ENCODE measurements at regions not wholly inside any gene's neighbourhood (a gene's known extent, or its start where the extent isn't known, plus 50 kb on each side); places are given as distances from the start of the nearest gene placed in this dataset.

- POLR2A ChIA-PET: interaction anchor here (1.0 kb wide), 1 partner anchor 58 kb away, joined by 3 read pairs; no protein-coding TSS in a partner anchor
- CTCF ChIA-PET: interaction anchor here (0.8 to 4.1 kb wide), 3 partner anchors 8 to 111 kb away, joined by 3 to 17 read pairs (median 6); no protein-coding TSS in a partner anchor
- TF ChIP-seq TFCP2L1 (CRISPR knock-in tag; IDR thresholded peaks at IDR 0.05) (no peak), FOSL2 (IDR thresholded peaks at IDR 0.05) (peak; percentile 87), FOSL2 (CRISPR knock-in tag; IDR thresholded peaks at IDR 0.05) (peak; percentile 86), RAD21 (conservative IDR thresholded peaks at IDR 0.05 in 1 of 2, IDR thresholded peaks at IDR 0.05 in 1 of 2) (peak in 1 of 2 experiments; percentile 38; a peak in 2 of 5 replicates), MAX (IDR thresholded peaks at IDR 0.05) (peak; percentile 95), JUN (IDR thresholded peaks at IDR 0.05) (peak; percentile 69 to 73; a peak in 3 of 5 replicates), TP53 (CRISPR knock-in tag; IDR thresholded peaks at IDR 0.05) (no peak), USF2 (IDR thresholded peaks at IDR 0.05) (peak; percentile 91), HOXA7 (CRISPR knock-in tag; IDR thresholded peaks at IDR 0.05) (no peak), PBX3 (IDR thresholded peaks at IDR 0.05) (no peak), MYC (IDR thresholded peaks at IDR 0.05; ENCODE audit: borderline replicate concordance, low read length) (no peak), CTCF (IDR thresholded peaks at IDR 0.05) (no peak), NFE2L2 (conservative IDR thresholded peaks at IDR 0.05; ENCODE audit: low read length) (no peak), EP300 (IDR thresholded peaks at IDR 0.05) (peak; percentile 48 to 60; a peak in 2 of 5 replicates), E2F6 (IDR thresholded peaks at IDR 0.05; ENCODE audit: borderline replicate concordance, low read depth) (peak; percentile 55), CEBPB (IDR thresholded peaks at IDR 0.05) (peak in 1 of 2 experiments; percentile 44; a peak in 1 of 4 replicates), JUNB (IDR thresholded peaks at IDR 0.05) (peak; percentile 88), HMGXB4 (CRISPR knock-in tag; IDR thresholded peaks at IDR 0.05; ENCODE audit: borderline replicate concordance) (no peak), GATA3 (IDR thresholded peaks at IDR 0.05; ENCODE audit: borderline replicate concordance) (peak; percentile 73; the same call in 1 of the 2 replicates), MAFK (IDR thresholded peaks at IDR 0.05; ENCODE audit: partially characterized antibody) (no peak), RNF2 (IDR thresholded peaks at IDR 0.05; ENCODE audit: borderline replicate concordance, low read depth) (no peak), ZNF302 (CRISPR knock-in tag; IDR thresholded peaks at IDR 0.05) (no peak), HOXB13 (CRISPR knock-in tag; IDR thresholded peaks at IDR 0.05; ENCODE audit: low read depth) (no peak), BHLHE40 (IDR thresholded peaks at IDR 0.05; ENCODE audit: low read depth, low read length) (no peak), NPAS2 (CRISPR knock-in tag; IDR thresholded peaks at IDR 0.05; ENCODE audit: borderline replicate concordance) (no peak), RFX5 (IDR thresholded peaks at IDR 0.05) (no peak), SMC3 (IDR thresholded peaks at IDR 0.05) (peak; percentile 35; the same call in 2 of the 3 replicates)
- Histone ChIP-seq H3K4me1 (peaks cover 50% of the 10 kb centered on the region), H3K27ac (peak overlapping the region; percentile 67 to 87), H3K4me2 (peak overlapping the region; percentile 70), H3K4me3 (no peak overlapping the region), H3K9me3 (no peaks in the 10 kb centered on the region)
- peak; percentile 84 to 90 for ATAC-seq
- 20% methylated on average over 14 of the region's 14 CpGs for WGBS (ENCODE audit: missing lambda C conversion rate)
- FAIRE-seq: no peak
- peak; percentile 68 to 88 for DNase-seq (ENCODE audit: low read depth in 1 of 2, low spot score in 1 of 2)
Observed at GRCh38 chr6:157764178-157765068, 58.6 kb upstream of the SNX9 start.
